Osteoblast (primary cell): ENCODE measurements at regions not wholly inside any gene's neighbourhood (a gene's known extent, or its start where the extent isn't known, plus 50 kb on each side); places are given as distances from the start of the nearest gene placed in this dataset.

Source experiments
- DNase-seq: peaks from one replicate; pipeline ENCODE4 v3.0.0; 2011; ENCODE audit warnings: low spot score, mixed read lengths; ENCODE audit not compliant: insufficient read length; ENCODE audit errors: missing footprints
- H2AFZ ChIP-seq: 2 replicates; pipeline ENCODE4 v1.6.0; 2011; ENCODE audit warnings: mild to moderate bottlenecking, low read length
- H3K27ac ChIP-seq: 2 replicates; pipeline ENCODE4 v1.5.1; 2011; ENCODE audit warnings: mild to moderate bottlenecking, low read depth, low read length, moderate library complexity
- H3K27me3 ChIP-seq: 2 replicates; pipeline ENCODE4 v1.6.0; 2012; ENCODE audit warnings: mild to moderate bottlenecking, control low read depth, inconsistent platforms, low read length, moderate library complexity; ENCODE audit not compliant: insufficient read depth
- H3K36me3 ChIP-seq: 2 replicates; pipeline ENCODE4 v1.5.1; 2011; ENCODE audit warnings: mild to moderate bottlenecking, low read length, control low read depth, moderate library complexity; ENCODE audit not compliant: insufficient read depth
- H3K4me1 ChIP-seq: 2 replicates; pipeline ENCODE4 v1.5.1; 2011; ENCODE audit warnings: mild to moderate bottlenecking, low read length, control low read depth, moderate library complexity; ENCODE audit not compliant: insufficient read depth
- H3K4me2 ChIP-seq: 2 replicates; pipeline ENCODE4 v1.6.0; 2011; ENCODE audit warnings: mild to moderate bottlenecking, low read length; ENCODE audit not compliant: insufficient read depth
- H3K4me3 ChIP-seq: fragments of 200-600 bp; sonication (generic); 3 replicates; pipeline ENCODE4 v1.5.1; 2012; ENCODE audit warnings: mild to moderate bottlenecking, low read length, inconsistent platforms; ENCODE audit not compliant: insufficient read depth
- H3K79me2 ChIP-seq: 2 replicates; pipeline ENCODE4 v1.6.0; 2012; ENCODE audit warnings: mild to moderate bottlenecking, low read length, control low read depth, inconsistent platforms; ENCODE audit not compliant: insufficient read depth
- H3K9me3 ChIP-seq: 2 replicates; pipeline ENCODE4 v1.5.1; 2011; ENCODE audit warnings: low read depth, low read length, control low read depth
- H4K20me1 ChIP-seq: 2 replicates; pipeline ENCODE4 v1.6.0; 2012; ENCODE audit warnings: mild to moderate bottlenecking, low read length, control low read depth; ENCODE audit not compliant: insufficient read depth
- TF ChIP-seq, protein P1 (sequence below): IDR thresholded peaks from 2 replicates; pipeline ENCODE4 v1.5.1; 2011; ENCODE audit warnings: mild to moderate bottlenecking, low read depth, low read length, moderate library complexity; ENCODE audit errors: extremely low read depth

DNA sequence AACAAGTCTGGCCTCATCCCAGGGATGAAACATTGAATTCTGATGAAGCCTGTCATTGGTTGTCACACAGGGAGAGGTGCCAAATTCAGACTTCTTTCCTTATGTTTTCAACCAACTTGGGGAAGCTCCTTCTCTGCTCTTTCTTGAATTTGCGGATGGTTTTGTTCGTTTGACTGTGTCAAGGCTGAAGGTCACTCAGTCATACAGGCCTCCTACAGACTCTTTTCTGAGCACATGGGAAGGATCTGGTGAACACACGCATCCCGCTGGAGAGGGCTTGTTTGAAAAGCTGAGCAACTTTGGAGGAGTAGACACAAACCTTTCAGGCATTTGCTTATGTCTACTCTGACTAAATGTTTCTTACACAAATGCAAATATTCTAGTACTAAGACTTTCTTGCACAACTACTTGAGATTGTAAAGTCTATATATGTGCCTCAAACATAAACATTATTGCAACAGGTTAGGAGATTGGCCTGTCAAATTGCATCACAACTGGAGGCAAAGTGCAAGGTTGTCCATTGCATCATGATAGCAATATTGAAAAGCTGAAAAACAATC lies 151.5 kb upstream of the NR3C1 start:
- Histone ChIP-seq H3K9me3 (no peaks in the 10 kb centered on the region), H3K27ac (peak overlapping the region; percentile 93), H3K79me2 (no peaks in the 10 kb centered on the region), H3K4me1 (peaks cover 51% of the 10 kb centered on the region), H3K27me3 (no peaks in the 10 kb centered on the region), H2AFZ (no peak overlapping the region), H3K4me2 (peak overlapping the region; percentile 26), H3K36me3 (no peaks in the 10 kb centered on the region), H4K20me1 (no peaks in the 10 kb centered on the region), H3K4me3 (no peak overlapping the region)
- TF ChIP-seq, protein P1, sequence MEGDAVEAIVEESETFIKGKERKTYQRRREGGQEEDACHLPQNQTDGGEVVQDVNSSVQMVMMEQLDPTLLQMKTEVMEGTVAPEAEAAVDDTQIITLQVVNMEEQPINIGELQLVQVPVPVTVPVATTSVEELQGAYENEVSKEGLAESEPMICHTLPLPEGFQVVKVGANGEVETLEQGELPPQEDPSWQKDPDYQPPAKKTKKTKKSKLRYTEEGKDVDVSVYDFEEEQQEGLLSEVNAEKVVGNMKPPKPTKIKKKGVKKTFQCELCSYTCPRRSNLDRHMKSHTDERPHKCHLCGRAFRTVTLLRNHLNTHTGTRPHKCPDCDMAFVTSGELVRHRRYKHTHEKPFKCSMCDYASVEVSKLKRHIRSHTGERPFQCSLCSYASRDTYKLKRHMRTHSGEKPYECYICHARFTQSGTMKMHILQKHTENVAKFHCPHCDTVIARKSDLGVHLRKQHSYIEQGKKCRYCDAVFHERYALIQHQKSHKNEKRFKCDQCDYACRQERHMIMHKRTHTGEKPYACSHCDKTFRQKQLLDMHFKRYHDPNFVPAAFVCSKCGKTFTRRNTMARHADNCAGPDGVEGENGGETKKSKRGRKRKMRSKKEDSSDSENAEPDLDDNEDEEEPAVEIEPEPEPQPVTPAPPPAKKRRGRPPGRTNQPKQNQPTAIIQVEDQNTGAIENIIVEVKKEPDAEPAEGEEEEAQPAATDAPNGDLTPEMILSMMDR, result no peak
- peak; percentile 9 for DNase-seq

DNA sequence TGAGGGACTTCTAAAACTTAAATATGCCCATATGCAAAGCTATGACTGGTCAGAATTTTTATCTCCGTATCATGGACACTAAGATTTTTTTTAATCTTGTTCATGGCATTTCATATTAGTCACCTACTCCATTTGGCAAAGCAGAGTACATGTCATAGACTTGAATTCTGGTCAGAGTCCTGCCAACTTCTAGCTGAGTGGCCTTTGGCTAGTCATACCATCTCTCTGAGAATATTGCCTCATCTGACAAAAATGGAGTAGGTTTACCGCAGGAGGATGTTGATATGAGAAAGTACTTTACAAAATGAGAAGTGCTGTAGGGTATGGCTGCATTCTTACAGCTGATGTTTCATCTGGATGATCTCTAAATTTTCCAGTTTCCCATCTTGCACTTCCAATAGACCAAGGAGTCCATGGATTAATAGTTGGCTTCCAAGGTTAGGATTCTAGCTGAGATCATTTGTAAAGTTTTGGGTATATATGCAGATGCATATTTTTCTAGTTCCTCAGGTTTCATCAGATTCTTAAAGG lies 150.8 kb upstream of the NR3C1 start:
- H2AFZ ChIP-seq, result no peak overlapping the region
- H3K27ac ChIP-seq, result peak overlapping the region; percentile 93
- no peaks in the 10 kb centered on the region for H4K20me1 ChIP-seq
- no peaks in the 10 kb centered on the region for H3K9me3 ChIP-seq
- no peak overlapping the region for H3K4me3 ChIP-seq
- H3K36me3 ChIP-seq, result no peaks in the 10 kb centered on the region
- no peaks in the 10 kb centered on the region for H3K27me3 ChIP-seq
- H3K4me1 ChIP-seq, result peaks cover 51% of the 10 kb centered on the region
- H3K4me2 ChIP-seq, result peak overlapping the region; percentile 26
- H3K79me2 ChIP-seq, result no peaks in the 10 kb centered on the region
- peak; percentile 73 for DNase-seq
- TF ChIP-seq, protein P1, result no peak

DNA sequence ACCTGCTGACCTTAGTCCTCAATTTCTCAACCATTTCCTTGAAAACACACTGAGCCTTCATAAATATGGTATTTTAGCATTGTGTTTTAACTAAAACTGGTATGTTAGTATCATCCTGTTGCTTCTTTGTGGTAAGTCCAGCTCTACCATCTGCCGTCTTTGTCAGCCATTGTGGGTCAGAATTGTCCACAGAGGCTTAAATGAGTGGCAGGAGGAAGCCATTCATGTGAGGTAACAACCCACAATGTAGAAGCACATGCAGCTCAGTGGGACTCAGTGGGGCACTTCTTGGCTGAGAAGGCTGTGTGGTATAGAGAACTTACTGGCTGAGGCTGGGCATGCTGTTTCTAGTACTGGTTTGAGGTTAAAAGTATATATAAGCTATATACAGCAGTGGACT lies 149.2 kb upstream of the NR3C1 start:
- TF ChIP-seq, protein P1, result no peak
- no peaks in the 10 kb centered on the region for H3K36me3 ChIP-seq
- no peak overlapping the region for H3K27ac ChIP-seq
- H3K4me2 ChIP-seq, result no peak overlapping the region
- H4K20me1 ChIP-seq, result no peaks in the 10 kb centered on the region
- H3K79me2 ChIP-seq, result no peaks in the 10 kb centered on the region
- peaks cover 43% of the 10 kb centered on the region for H3K4me1 ChIP-seq
- H3K27me3 ChIP-seq, result no peaks in the 10 kb centered on the region
- H3K9me3 ChIP-seq, result no peaks in the 10 kb centered on the region
- H3K4me3 ChIP-seq, result no peak overlapping the region
- no peak for DNase-seq
- no peak overlapping the region for H2AFZ ChIP-seq

DNA sequence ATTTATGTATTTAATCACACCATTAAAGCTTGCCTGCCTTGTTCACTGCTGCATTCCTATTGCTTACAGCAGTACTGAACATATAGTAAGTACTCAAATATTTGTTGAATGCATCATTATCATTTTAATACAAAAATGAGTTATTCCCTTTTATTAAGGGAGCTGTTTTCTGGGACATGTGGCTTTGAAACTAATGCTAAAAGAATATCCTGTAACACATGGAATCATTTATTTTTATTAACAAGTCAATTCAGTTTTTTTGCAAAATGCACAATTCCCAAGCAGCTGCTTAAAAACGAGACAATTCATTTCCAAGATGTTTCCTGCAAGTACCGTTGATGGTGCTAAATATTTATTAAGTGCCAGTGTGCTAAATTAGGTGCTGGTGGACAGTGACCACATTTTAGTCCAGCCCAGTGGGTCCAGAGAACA lies 148.3 kb upstream of the NR3C1 start:
- H3K4me2 ChIP-seq, result no peak overlapping the region

More for the DNA sequence above, 148.3 kb upstream of the NR3C1 start:
- Histone ChIP-seq H4K20me1 (no peaks in the 10 kb centered on the region), H3K27me3 (no peaks in the 10 kb centered on the region), H3K27ac (peak overlapping the region; percentile 11), H2AFZ (no peak overlapping the region), H3K79me2 (no peaks in the 10 kb centered on the region), H3K36me3 (no peaks in the 10 kb centered on the region), H3K9me3 (no peaks in the 10 kb centered on the region), H3K4me3 (no peak overlapping the region), H3K4me1 (peaks cover 35% of the 10 kb centered on the region)
- TF ChIP-seq, protein P1, result no peak
- no peak for DNase-seq
